ENCODE measurements at regions not wholly inside any gene's neighbourhood (a gene's known extent, or its start where the extent isn't known, plus 50 kb on each side); places are given as distances from the start of the nearest gene placed in this dataset.

GRCh38 chr5:68965926-68966325 is 127.9 kb upstream of the SLC30A5 start:
- H3K9ac ChIP-seq (ENCODE audit: low read length in 3 of 3) = no peak overlapping the region
- FAIRE-seq = no peak
- H3K4me3 ChIP-seq (ENCODE audit: low read length in 3 of 3) = no peak overlapping the region
- H3K36me3 ChIP-seq (ENCODE audit: control insufficient read depth in 2 of 3, insufficient read depth in 3 of 3, low read length in 3 of 3) = no peaks in the 10 kb centered on the region
- no peak overlapping the region for H3K27ac ChIP-seq (ENCODE audit: low read depth in 2 of 2, low read length in 2 of 2)
- no peaks in the 10 kb centered on the region for H3K27me3 ChIP-seq (ENCODE audit: control insufficient read depth, insufficient read depth, low read length)
- peaks cover 0 to 8% (median 3%) of the 10 kb centered on the region in 3 donors for H3K4me1 ChIP-seq (ENCODE audit: control insufficient read depth in 2 of 3, insufficient read depth in 2 of 3, low read depth in 1 of 3, low read length in 3 of 3)
- intact Hi-C loops (cut with DNase I) = no loop called here
- no peak for DNase-seq
- H3K9me3 ChIP-seq (ENCODE audit: control insufficient read depth in 2 of 3, insufficient read depth in 1 of 3, low read length in 3 of 3) = peaks cover 0 to 2% (median 0%) of the 10 kb centered on the region in 3 donors
- no peak for TF ChIP-seq CTCF (IDR thresholded peaks at IDR 0.05; ENCODE audit: borderline replicate concordance, extremely low read depth, insufficient read depth)

- no peaks in the 10 kb centered on the region for H3K36me3 ChIP-seq (ENCODE audit: control insufficient read depth in 2 of 3, insufficient read depth in 3 of 3, low read length in 3 of 3)
- no peak overlapping the region for H3K4me3 ChIP-seq (ENCODE audit: low read length in 3 of 3)
- peaks cover 0 to 8% (median 3%) of the 10 kb centered on the region in 3 donors for H3K4me1 ChIP-seq (ENCODE audit: control insufficient read depth in 2 of 3, insufficient read depth in 2 of 3, low read depth in 1 of 3, low read length in 3 of 3)
- no peak for TF ChIP-seq CTCF (IDR thresholded peaks at IDR 0.05; ENCODE audit: borderline replicate concordance, extremely low read depth, insufficient read depth)
- no peak for FAIRE-seq
- H3K27ac ChIP-seq (ENCODE audit: low read depth in 2 of 2, low read length in 2 of 2) = no peak overlapping the region
- no peaks in the 10 kb centered on the region for H3K27me3 ChIP-seq (ENCODE audit: control insufficient read depth, insufficient read depth, low read length)
- no peak overlapping the region for H3K9ac ChIP-seq (ENCODE audit: low read length in 3 of 3)
- intact Hi-C loops (cut with DNase I) = no loop called here
- DNase-seq = no peak
- H3K9me3 ChIP-seq (ENCODE audit: control insufficient read depth in 2 of 3, insufficient read depth in 1 of 3, low read length in 3 of 3) = peaks cover 0 to 2% (median 0%) of the 10 kb centered on the region in 3 donors
Measured at GRCh38 chr5:68966596-68966995, 127.2 kb upstream of the SLC30A5 start.

GRCh38 chr5:68968429-68968828 is 125.4 kb upstream of the SLC30A5 start:
- intact Hi-C loops (cut with DNase I) = no loop called here
- FAIRE-seq = no peak

More at GRCh38 chr5:68968429-68968828, 125.4 kb upstream of the SLC30A5 start:
- Histone ChIP-seq H3K4me1 (ENCODE audit: control insufficient read depth in 2 of 3, insufficient read depth in 2 of 3, low read depth in 1 of 3, low read length in 3 of 3) (peaks cover 0 to under 1% (median 0%) of the 10 kb centered on the region in 3 donors), H3K9ac (ENCODE audit: low read length in 3 of 3) (no peak overlapping the region), H3K27ac (ENCODE audit: low read depth in 2 of 2, low read length in 2 of 2) (peak overlapping the region in 1 of 2 donors; percentile 68), H3K36me3 (ENCODE audit: control insufficient read depth in 2 of 3, insufficient read depth in 3 of 3, low read length in 3 of 3) (no peaks in the 10 kb centered on the region), H3K4me3 (ENCODE audit: low read length in 3 of 3) (no peak overlapping the region), H3K9me3 (ENCODE audit: control insufficient read depth in 2 of 3, insufficient read depth in 1 of 3, low read length in 3 of 3) (peaks cover 0 to 2% (median 0%) of the 10 kb centered on the region in 3 donors), H3K27me3 (ENCODE audit: control insufficient read depth, insufficient read depth, low read length) (no peaks in the 10 kb centered on the region)
- no peak for DNase-seq
- no peak for TF ChIP-seq CTCF (IDR thresholded peaks at IDR 0.05; ENCODE audit: borderline replicate concordance, extremely low read depth, insufficient read depth)

Measured in kidney (tissue), 13 donors.